Left ventricle myocardium inferior (tissue), 1 donor: ENCODE measurements at regions not wholly inside any gene's neighbourhood (a gene's known extent, or its start where the extent isn't known, plus 50 kb on each side); places are given as distances from the start of the nearest gene placed in this dataset.
A peak's percentile ranks its signal among the peaks of the same experiment; 100 is the strongest.

Experiments
- DNase-seq: peaks from one replicate; pipeline ENCODE4 v3.0.0-alpha.2; 2020
- H3K27ac ChIP-seq: fragments of 200-600 bp; replicated peaks from 2 replicates; pipeline ENCODE4 v1.8.0; 2021
- H3K27me3 ChIP-seq: fragments of 200-600 bp; 2 replicates; pipeline ENCODE4 v1.8.0; 2021; ENCODE audit warnings: low read depth
- H3K36me3 ChIP-seq: fragments of 200-600 bp; 2 replicates; pipeline ENCODE4 v1.8.0; 2021
- H3K4me1 ChIP-seq: fragments of 200-600 bp; 2 replicates; pipeline ENCODE4 v1.8.0; 2021
- H3K4me3 ChIP-seq: fragments of 200-600 bp; 2 replicates; pipeline ENCODE4 v1.8.0; 2021; ENCODE audit warnings: mild to moderate bottlenecking, moderate library complexity
- H3K9me3 ChIP-seq: fragments of 200-600 bp; replicated peaks from 2 replicates; pipeline ENCODE4 v1.8.0; 2021
- intact Hi-C: fragments of 100-400 bp; cut with micrococcal nuclease; formaldehyde crosslinking; loops from one replicate; pipeline ENCODE4 v1.11.0; 2022
- TF ChIP-seq, protein P1 (sequence below): fragments of 200-600 bp; IDR thresholded peaks from 2 replicates; pipeline ENCODE4 v1.8.0; 2021; ENCODE audit warnings: antibody characterized with exemption, mild to moderate bottlenecking, borderline replicate concordance
- donor health status: DM: no; HTN: yes; CAD: no; lungs with severe emphysema.

- Histone ChIP-seq H3K27ac (no peak overlapping the region), H3K9me3 (no peaks in the 10 kb centered on the region), H3K4me3 (no peak overlapping the region), H3K27me3 (no peaks in the 10 kb centered on the region), H3K36me3 (no peaks in the 10 kb centered on the region), H3K4me1 (peaks cover 79% of the 10 kb centered on the region)
- TF ChIP-seq, protein P1, sequence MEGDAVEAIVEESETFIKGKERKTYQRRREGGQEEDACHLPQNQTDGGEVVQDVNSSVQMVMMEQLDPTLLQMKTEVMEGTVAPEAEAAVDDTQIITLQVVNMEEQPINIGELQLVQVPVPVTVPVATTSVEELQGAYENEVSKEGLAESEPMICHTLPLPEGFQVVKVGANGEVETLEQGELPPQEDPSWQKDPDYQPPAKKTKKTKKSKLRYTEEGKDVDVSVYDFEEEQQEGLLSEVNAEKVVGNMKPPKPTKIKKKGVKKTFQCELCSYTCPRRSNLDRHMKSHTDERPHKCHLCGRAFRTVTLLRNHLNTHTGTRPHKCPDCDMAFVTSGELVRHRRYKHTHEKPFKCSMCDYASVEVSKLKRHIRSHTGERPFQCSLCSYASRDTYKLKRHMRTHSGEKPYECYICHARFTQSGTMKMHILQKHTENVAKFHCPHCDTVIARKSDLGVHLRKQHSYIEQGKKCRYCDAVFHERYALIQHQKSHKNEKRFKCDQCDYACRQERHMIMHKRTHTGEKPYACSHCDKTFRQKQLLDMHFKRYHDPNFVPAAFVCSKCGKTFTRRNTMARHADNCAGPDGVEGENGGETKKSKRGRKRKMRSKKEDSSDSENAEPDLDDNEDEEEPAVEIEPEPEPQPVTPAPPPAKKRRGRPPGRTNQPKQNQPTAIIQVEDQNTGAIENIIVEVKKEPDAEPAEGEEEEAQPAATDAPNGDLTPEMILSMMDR: no peak
- no peak for DNase-seq
- intact Hi-C loops: no loop called here
These were observed 122.3 kb downstream of the ZFP36L2 start for GRCh38 chr2:43104106-43104505.

GRCh38 chr2:43103093-43103404 is 123.4 kb downstream of the ZFP36L2 start:
- H3K27me3 ChIP-seq: no peaks in the 10 kb centered on the region
- TF ChIP-seq, protein P1: no peak
- H3K36me3 ChIP-seq: no peaks in the 10 kb centered on the region
- H3K4me1 ChIP-seq: peaks cover 71% of the 10 kb centered on the region
- peak overlapping the region; percentile 87 for H3K27ac ChIP-seq
- intact Hi-C loops: no loop called here
- no peak overlapping the region for H3K4me3 ChIP-seq
- H3K9me3 ChIP-seq: no peaks in the 10 kb centered on the region
- no peak for DNase-seq

GRCh38 chr2:43102366-43103092 is 123.9 kb downstream of the ZFP36L2 start:
- peaks cover 71% of the 10 kb centered on the region for H3K4me1 ChIP-seq
- no peaks in the 10 kb centered on the region for H3K27me3 ChIP-seq
- TF ChIP-seq, protein P1: no peak
- H3K36me3 ChIP-seq: no peaks in the 10 kb centered on the region
- H3K27ac ChIP-seq: peak overlapping the region; percentile 87
- intact Hi-C loops: no loop called here
- DNase-seq: peak; percentile 77
- peak overlapping the region; percentile 65 for H3K4me3 ChIP-seq
- no peaks in the 10 kb centered on the region for H3K9me3 ChIP-seq

DNA sequence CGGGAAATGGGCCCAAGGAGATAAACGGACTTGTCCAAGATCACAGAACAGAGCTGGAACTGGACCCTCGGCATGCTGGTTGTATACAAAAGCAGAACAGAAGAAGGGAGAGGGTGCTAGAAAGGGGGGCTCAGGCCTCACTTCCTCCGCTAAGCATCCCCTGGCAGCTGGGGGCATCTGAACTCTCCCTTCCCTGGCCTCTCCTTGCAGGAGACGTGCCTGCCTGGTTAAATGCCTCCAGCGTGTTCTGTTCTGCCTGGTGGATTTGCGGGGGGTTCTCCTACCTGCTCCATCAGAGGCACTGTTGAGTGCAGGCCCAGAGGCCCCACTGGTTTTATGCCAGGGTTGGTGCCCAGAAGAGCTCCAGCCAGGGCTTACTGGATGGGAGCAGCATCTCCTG is 124.7 kb downstream of the ZFP36L2 start:
- intact Hi-C loops: no loop called here
- Histone ChIP-seq H3K4me1 (peaks cover 63% of the 10 kb centered on the region), H3K4me3 (peak overlapping the region; percentile 65)

DNA sequence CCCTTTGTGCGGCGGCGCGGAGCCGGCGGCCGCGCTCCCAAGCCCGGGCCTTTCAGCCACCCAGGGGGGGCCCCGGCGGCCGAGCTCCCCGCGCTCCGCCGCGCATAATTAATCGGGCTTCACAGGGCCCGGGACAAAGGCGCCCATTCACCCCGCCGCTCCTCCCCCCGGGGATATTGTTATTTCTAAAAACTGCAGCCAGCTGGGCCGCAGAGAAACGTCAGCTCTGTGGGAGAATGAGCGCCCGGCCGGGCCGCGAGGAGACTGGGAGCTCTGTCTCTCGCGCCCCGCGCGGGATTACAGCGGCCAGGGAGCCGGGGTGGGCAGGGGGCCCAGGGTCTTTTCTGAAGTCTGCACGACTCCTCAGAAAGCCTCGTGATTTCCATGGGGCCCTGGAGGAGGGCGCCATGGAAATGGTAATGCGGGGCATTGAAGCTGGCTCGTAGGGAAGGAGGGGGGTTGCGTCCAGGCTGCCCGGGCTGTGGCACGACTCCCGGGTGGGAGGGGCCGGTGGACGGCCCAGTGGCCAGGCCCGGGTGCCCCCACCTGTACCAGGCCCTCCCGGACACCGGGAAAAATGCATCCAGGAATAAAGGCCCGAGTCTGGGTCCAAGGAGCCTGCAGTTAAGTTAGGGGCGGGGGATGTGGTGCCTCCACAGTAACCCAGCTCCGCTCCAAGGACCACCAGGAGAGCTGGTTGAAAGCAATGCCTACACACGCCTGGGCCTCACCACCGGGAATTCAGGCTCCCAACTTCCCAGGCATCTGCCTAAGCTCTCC is 125.3 kb downstream of the ZFP36L2 start:
- H3K27me3 ChIP-seq: no peaks in the 10 kb centered on the region
- peak overlapping the region; percentile 87 for H3K27ac ChIP-seq
- peaks cover 56% of the 10 kb centered on the region for H3K4me1 ChIP-seq
- no peaks in the 10 kb centered on the region for H3K36me3 ChIP-seq
- intact Hi-C loops: no loop called here
- no peaks in the 10 kb centered on the region for H3K9me3 ChIP-seq
- TF ChIP-seq, protein P1: no peak
- H3K4me3 ChIP-seq: peak overlapping the region; percentile 65
- DNase-seq: peak; percentile 76

More for the DNA sequence above, 124.7 kb downstream of the ZFP36L2 start:
- Histone ChIP-seq H3K27ac (peak overlapping the region; percentile 87), H3K27me3 (no peaks in the 10 kb centered on the region), H3K36me3 (no peaks in the 10 kb centered on the region), H3K9me3 (no peaks in the 10 kb centered on the region)
- TF ChIP-seq, protein P1: no peak
- DNase-seq: no peak
